Mammary epithelial cell (primary cell): ENCODE measurements at regions not wholly inside any gene's neighbourhood (a gene's known extent, or its start where the extent isn't known, plus 50 kb on each side); places are given as distances from the start of the nearest gene placed in this dataset.

Source experiments
- EZH2 ChIP-seq: IDR thresholded peaks from 2 replicates; pipeline ENCODE4 v1.6.1; 2012; ENCODE audit warnings: low read length, inconsistent platforms, borderline replicate concordance
- TF ChIP-seq, protein P1 (sequence below), 2 donors: IDR thresholded peaks in 1 of 2; conservative IDR thresholded peaks in 1 of 2; 2 replicates each; pipeline ENCODE4 v1.5.1; 2011 to 2012; ENCODE audit warnings: inconsistent platforms in 2 of 2, low read length in 2 of 2, mild to moderate bottlenecking in 2 of 2, control low read depth in 1 of 2, low read depth in 1 of 2; ENCODE audit not compliant: insufficient read depth in 1 of 2; ENCODE audit errors: extremely low read depth in 1 of 2

DNA sequence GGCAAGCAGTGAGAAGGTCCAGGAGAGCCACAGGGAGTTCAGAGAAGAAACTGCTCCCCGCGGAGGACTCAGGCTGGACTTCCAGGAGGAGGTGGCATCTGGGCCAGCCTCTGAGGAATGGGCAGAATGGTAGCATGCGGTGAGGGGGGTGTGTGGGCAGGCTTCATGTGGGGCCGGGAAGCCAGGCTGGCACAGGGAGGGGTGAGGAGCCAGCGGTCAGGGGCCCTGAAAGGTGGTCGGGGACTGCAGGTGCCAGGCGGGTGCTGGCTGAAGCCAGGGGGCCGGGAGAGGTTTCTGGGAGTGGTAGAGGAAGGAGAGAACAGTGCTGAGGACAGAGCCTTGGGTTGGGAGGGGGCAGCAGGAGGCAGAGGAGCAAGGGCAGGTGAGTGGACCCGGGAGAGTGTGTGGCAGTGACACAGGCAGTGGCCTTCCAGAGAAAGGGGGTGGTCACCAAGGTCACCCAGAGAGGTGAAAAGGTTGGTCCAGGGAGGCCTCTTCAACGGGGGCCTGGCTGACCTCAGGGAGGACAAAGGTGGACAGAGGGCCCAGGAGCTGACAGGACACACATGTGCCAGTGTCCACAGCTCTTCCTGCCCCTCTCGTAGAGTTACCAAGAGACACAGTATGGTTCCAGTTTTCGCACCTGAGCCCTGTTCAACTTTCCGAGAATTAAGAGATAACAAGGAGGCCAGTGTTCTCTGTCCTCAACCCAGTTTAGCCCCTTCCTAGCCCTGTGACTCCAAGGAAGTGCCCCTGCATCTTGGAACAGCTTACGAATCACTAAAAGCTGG is 101.2 kb upstream of the ASB18 start:
- no peak for TF ChIP-seq EZH2
- TF ChIP-seq, protein P1, sequence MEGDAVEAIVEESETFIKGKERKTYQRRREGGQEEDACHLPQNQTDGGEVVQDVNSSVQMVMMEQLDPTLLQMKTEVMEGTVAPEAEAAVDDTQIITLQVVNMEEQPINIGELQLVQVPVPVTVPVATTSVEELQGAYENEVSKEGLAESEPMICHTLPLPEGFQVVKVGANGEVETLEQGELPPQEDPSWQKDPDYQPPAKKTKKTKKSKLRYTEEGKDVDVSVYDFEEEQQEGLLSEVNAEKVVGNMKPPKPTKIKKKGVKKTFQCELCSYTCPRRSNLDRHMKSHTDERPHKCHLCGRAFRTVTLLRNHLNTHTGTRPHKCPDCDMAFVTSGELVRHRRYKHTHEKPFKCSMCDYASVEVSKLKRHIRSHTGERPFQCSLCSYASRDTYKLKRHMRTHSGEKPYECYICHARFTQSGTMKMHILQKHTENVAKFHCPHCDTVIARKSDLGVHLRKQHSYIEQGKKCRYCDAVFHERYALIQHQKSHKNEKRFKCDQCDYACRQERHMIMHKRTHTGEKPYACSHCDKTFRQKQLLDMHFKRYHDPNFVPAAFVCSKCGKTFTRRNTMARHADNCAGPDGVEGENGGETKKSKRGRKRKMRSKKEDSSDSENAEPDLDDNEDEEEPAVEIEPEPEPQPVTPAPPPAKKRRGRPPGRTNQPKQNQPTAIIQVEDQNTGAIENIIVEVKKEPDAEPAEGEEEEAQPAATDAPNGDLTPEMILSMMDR (conservative IDR thresholded peaks at IDR 0.05 in 1 of 2, IDR thresholded peaks at IDR 0.05 in 1 of 2; ENCODE audit: extremely low read depth in 1 of 2, insufficient read depth in 1 of 2, low read depth in 1 of 2, low read length in 2 of 2) = no peak
